HEK293T (cell line): ENCODE measurements at regions not wholly inside any gene's neighbourhood (a gene's known extent, or its start where the extent isn't known, plus 50 kb on each side); places are given as distances from the start of the nearest gene placed in this dataset.
"Not testable (repeated sequence)": the region's sequence is repeated elsewhere in the genome, so short reads cannot be mapped to it uniquely, and the experiment has no call there.

Experiments
- CTBP1 ChIP-seq: fragments of 450-650 bp; IDR thresholded peaks from 2 replicates; pipeline ENCODE4 v1.6.1; 2016; ENCODE audit warnings: borderline replicate concordance
- SP1 ChIP-seq: fragments of 450-650 bp; IDR thresholded peaks from 2 replicates; pipeline ENCODE4 v1.6.1; 2017
- TARDBP ChIP-seq: fragments of 450-650 bp; IDR thresholded peaks from 2 replicates; pipeline ENCODE4 v1.6.1; 2016

DNA sequence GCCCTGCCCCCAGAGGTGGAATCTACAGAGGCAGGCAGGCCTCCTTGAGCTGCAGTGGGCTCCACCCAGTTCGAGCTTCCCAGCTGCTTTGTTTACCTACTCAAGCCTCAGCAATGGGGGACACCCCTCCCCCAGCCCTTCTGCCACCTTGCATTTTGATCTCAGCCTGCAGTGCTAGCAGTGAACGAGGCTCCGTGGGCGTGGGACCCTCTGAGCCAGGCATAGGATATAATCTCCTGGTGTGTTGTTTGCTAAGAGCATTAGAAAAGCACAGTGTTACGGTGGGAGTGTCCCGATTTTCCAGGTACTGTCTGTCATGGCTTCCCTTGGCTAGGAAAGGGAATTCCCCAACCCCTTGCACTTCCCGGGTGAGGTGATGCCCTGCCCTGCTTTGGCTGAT lies 76.7 kb upstream of the BMP4 start:
- TF ChIP-seq SP1, CTBP1, TARDBP: not testable (repeated sequence)
